HG02870 (cell line): ENCODE measurements at regions not wholly inside any gene's neighbourhood (a gene's known extent, or its start where the extent isn't known, plus 50 kb on each side); places are given as distances from the start of the nearest gene placed in this dataset.
A peak's percentile ranks its signal among the peaks of the same experiment; 100 is the strongest.

ENCODE experiments used
- ATAC-seq: cut with Tn5 transposase; IDR thresholded peaks from one replicate; pipeline ENCODE4 v1.9.1; 2021; ENCODE audit warnings: mild to moderate bottlenecking, moderate library complexity; ENCODE audit not compliant: unreplicated experiment

- ATAC-seq, result no peak
These were observed 83.5 kb upstream of the MAX start for GRCh38 chr14:65185829-65186228.

GRCh38 chr14:65186951-65187350, 84.6 kb upstream of the MAX start:
- no peak for ATAC-seq

GRCh38 chr14:65187421-65188049, 85.2 kb upstream of the MAX start:
- ATAC-seq, result no peak

- ATAC-seq, result no peak
These were observed 88.0 kb upstream of the MAX start for GRCh38 chr14:65190312-65190711.

- ATAC-seq, result no peak
These were observed 89.4 kb upstream of the MAX start for GRCh38 chr14:65191716-65192115.

GRCh38 chr14:65192686-65193085, 90.4 kb upstream of the MAX start:
- ATAC-seq, result no peak

GRCh38 chr14:65193916-65194590, 91.7 kb upstream of the MAX start:
- no peak for ATAC-seq

- peak; percentile 87 for ATAC-seq
These were observed 92.9 kb upstream of the MAX start for GRCh38 chr14:65195042-65195719.

- ATAC-seq, result no peak
These were observed 96.0 kb upstream of the MAX start for GRCh38 chr14:65198346-65198745.

GRCh38 chr14:65200454-65200853, 98.1 kb upstream of the MAX start:
- no peak for ATAC-seq

GRCh38 chr14:65203574-65203973, 101.3 kb upstream of the MAX start:
- no peak for ATAC-seq

- no peak for ATAC-seq
These were observed 101.7 kb upstream of the MAX start for GRCh38 chr14:65204056-65204455.

GRCh38 chr14:65206078-65206447, 103.7 kb upstream of the MAX start:
- no peak for ATAC-seq

- peak; percentile 71 for ATAC-seq
These were observed 104.3 kb upstream of the MAX start for GRCh38 chr14:65206448-65207096.

GRCh38 chr14:65208548-65208947, 106.2 kb upstream of the MAX start:
- ATAC-seq, result no peak

GRCh38 chr14:65210118-65210821, 108.0 kb upstream of the MAX start:
- ATAC-seq, result no peak

- ATAC-seq, result no peak
These were observed 108.5 kb upstream of the MAX start for GRCh38 chr14:65210822-65211182.

- no peak for ATAC-seq
These were observed 109.1 kb upstream of the MAX start for GRCh38 chr14:65211341-65211987.

GRCh38 chr14:65213316-65213715, 111.0 kb upstream of the MAX start:
- ATAC-seq, result no peak

- ATAC-seq, result no peak
These were observed 112.4 kb upstream of the MAX start for GRCh38 chr14:65214741-65215140.

GRCh38 chr14:65219353-65219752, 117.0 kb upstream of the MAX start:
- no peak for ATAC-seq
